ENCODE measurements at regions not wholly inside any gene's neighbourhood (a gene's known extent, or its start where the extent isn't known, plus 50 kb on each side); places are given as distances from the start of the nearest gene placed in this dataset.

DNA sequence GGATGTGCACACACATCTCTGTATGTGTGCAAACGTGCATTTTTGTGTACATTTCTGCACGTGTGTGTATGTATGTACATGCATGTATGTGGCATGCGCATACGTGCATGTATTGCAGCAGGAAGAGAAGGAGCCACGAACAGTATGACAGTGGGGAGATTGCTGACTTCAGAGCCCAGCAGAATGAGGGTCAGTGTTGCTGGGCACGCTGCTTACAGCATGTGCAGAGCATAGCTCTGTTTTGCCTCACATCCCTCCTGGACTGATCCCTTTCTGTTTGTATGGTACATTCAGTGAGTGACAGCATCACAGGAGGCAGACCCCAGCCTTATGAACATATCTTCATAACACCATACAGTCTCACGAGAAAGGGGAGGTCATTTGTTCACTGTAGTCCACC lies 934.0 kb upstream of the EEF2KMT start:
- Histone ChIP-seq H3K36me3 (ENCODE audit: control insufficient read depth, insufficient read depth, low read length) (no peaks in the 10 kb centered on the region), H3K4me1 (ENCODE audit: control insufficient read depth, insufficient read depth, low read length, poor library complexity, severe bottlenecking) (no peaks in the 10 kb centered on the region), H3K4me3 (ENCODE audit: insufficient read depth, low read depth, low read length, poor library complexity, severe bottlenecking) (no peak overlapping the region), H3K9me3 (ENCODE audit: control insufficient read depth, low read length) (no peaks in the 10 kb centered on the region), H3K27me3 (replicated peaks; ENCODE audit: control insufficient read depth, insufficient read depth, low read length, poor library complexity, severe bottlenecking) (no peaks in the 10 kb centered on the region), H3K27ac (ENCODE audit: insufficient read depth, low read length, poor library complexity, severe bottlenecking) (no peak overlapping the region)
- DNase-seq, result no peak

DNA sequence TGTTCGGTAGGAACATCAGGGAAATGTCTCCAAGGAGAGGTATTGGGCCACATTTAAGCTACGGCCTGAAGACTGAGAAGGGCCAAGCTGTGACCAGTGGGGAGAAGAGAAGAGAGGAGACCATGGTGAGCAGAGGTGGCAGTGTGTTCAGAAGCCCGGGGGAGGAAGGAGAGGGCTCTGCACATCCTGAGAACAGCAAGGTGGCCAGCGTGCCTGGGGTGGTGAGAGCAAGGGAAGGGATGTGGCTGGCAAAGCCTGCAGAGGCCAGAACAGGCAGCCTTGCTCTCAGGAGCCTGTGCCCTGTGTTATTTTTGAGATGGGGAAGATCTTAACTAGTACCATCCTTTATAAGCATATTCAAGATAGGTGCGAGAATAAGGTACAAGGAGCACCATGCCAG lies 933.5 kb upstream of the EEF2KMT start:
- H3K9me3 ChIP-seq (ENCODE audit: control insufficient read depth, low read length), result no peaks in the 10 kb centered on the region
- no peaks in the 10 kb centered on the region for H3K27me3 ChIP-seq (replicated peaks; ENCODE audit: control insufficient read depth, insufficient read depth, low read length, poor library complexity, severe bottlenecking)
- DNase-seq, result no peak
- H3K36me3 ChIP-seq (ENCODE audit: control insufficient read depth, insufficient read depth, low read length), result no peaks in the 10 kb centered on the region
- no peak overlapping the region for H3K27ac ChIP-seq (ENCODE audit: insufficient read depth, low read length, poor library complexity, severe bottlenecking)
- no peaks in the 10 kb centered on the region for H3K4me1 ChIP-seq (ENCODE audit: control insufficient read depth, insufficient read depth, low read length, poor library complexity, severe bottlenecking)
- no peak overlapping the region for H3K4me3 ChIP-seq (ENCODE audit: insufficient read depth, low read depth, low read length, poor library complexity, severe bottlenecking)

DNA sequence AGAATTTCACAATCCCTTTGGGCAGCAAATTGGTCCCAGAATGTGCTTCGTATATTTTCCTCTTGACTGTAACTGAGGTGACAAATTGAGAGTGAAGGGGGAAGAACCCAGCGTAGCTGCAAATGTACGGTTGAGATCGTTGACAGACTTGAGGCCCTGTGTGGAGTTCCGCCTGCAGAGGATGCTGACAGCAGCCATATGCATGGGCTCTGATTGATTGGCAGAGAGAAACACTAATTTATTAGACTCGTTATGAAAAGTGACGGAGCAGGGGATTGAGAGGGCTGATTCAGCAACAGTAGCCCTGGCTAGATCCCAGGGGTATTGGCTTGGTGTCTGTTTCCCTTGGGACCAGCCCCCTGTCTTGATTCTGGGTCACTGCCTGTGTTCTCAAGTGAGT lies 930.1 kb upstream of the EEF2KMT start:
- Histone ChIP-seq H3K27me3 (replicated peaks; ENCODE audit: control insufficient read depth, insufficient read depth, low read length, poor library complexity, severe bottlenecking) (no peaks in the 10 kb centered on the region), H3K9me3 (ENCODE audit: control insufficient read depth, low read length) (no peaks in the 10 kb centered on the region), H3K4me1 (ENCODE audit: control insufficient read depth, insufficient read depth, low read length, poor library complexity, severe bottlenecking) (no peaks in the 10 kb centered on the region), H3K36me3 (ENCODE audit: control insufficient read depth, insufficient read depth, low read length) (no peaks in the 10 kb centered on the region), H3K4me3 (ENCODE audit: insufficient read depth, low read depth, low read length, poor library complexity, severe bottlenecking) (no peak overlapping the region), H3K27ac (ENCODE audit: insufficient read depth, low read length, poor library complexity, severe bottlenecking) (no peak overlapping the region)
- no peak for DNase-seq

- H3K4me1 ChIP-seq (ENCODE audit: control insufficient read depth, insufficient read depth, low read length, poor library complexity, severe bottlenecking), result no peaks in the 10 kb centered on the region
- no peak overlapping the region for H3K4me3 ChIP-seq (ENCODE audit: insufficient read depth, low read depth, low read length, poor library complexity, severe bottlenecking)
- no peak for DNase-seq
- H3K9me3 ChIP-seq (ENCODE audit: control insufficient read depth, low read length), result no peaks in the 10 kb centered on the region
- H3K27ac ChIP-seq (ENCODE audit: insufficient read depth, low read length, poor library complexity, severe bottlenecking), result no peak overlapping the region
- H3K27me3 ChIP-seq (replicated peaks; ENCODE audit: control insufficient read depth, insufficient read depth, low read length, poor library complexity, severe bottlenecking), result no peaks in the 10 kb centered on the region
- no peaks in the 10 kb centered on the region for H3K36me3 ChIP-seq (ENCODE audit: control insufficient read depth, insufficient read depth, low read length)
Observed at GRCh38 chr16:6023449-6023848, 925.9 kb upstream of the EEF2KMT start.

GRCh38 chr16:6021276-6021943 lies 923.8 kb upstream of the EEF2KMT start:
- Histone ChIP-seq H3K9me3 (ENCODE audit: control insufficient read depth, low read length) (no peaks in the 10 kb centered on the region), H3K27me3 (replicated peaks; ENCODE audit: control insufficient read depth, insufficient read depth, low read length, poor library complexity, severe bottlenecking) (no peaks in the 10 kb centered on the region), H3K4me3 (ENCODE audit: insufficient read depth, low read depth, low read length, poor library complexity, severe bottlenecking) (no peak overlapping the region), H3K4me1 (ENCODE audit: control insufficient read depth, insufficient read depth, low read length, poor library complexity, severe bottlenecking) (no peaks in the 10 kb centered on the region), H3K36me3 (ENCODE audit: control insufficient read depth, insufficient read depth, low read length) (no peaks in the 10 kb centered on the region), H3K27ac (ENCODE audit: insufficient read depth, low read length, poor library complexity, severe bottlenecking) (no peak overlapping the region)
- no peak for DNase-seq

- Histone ChIP-seq H3K27me3 (replicated peaks; ENCODE audit: control insufficient read depth, insufficient read depth, low read length, poor library complexity, severe bottlenecking) (no peaks in the 10 kb centered on the region), H3K27ac (ENCODE audit: insufficient read depth, low read length, poor library complexity, severe bottlenecking) (no peak overlapping the region), H3K9me3 (ENCODE audit: control insufficient read depth, low read length) (no peaks in the 10 kb centered on the region), H3K4me1 (ENCODE audit: control insufficient read depth, insufficient read depth, low read length, poor library complexity, severe bottlenecking) (no peaks in the 10 kb centered on the region), H3K36me3 (ENCODE audit: control insufficient read depth, insufficient read depth, low read length) (no peaks in the 10 kb centered on the region), H3K4me3 (ENCODE audit: insufficient read depth, low read depth, low read length, poor library complexity, severe bottlenecking) (no peak overlapping the region)
- no peak for DNase-seq
Observed at GRCh38 chr16:6020162-6020985, 922.8 kb upstream of the EEF2KMT start.

DNA sequence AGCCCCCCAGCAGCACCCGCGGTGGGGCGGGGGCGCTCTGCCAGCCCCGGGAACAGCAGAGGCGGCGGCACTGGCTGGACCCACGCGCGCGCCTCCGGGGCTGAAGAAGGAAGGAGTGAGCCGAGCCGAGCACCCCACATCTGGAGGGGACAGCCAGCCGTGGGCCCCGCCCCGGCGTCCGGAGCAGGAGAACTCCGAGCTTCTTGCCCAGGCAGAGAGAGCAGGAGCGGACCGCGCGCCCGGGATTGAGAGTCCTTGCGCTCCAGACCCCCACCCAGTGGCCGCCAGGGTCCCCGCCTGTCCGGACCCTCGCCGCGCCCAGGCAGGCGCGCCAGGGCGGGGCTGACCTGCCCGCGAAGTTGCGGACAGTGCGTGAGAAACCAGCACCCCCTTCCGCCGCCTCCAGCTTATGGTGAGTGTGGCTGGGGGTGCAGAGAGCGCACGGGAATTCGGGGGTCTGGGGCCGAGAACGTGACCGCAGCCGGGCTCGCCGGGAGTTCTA lies 921.9 kb upstream of the EEF2KMT start:
- Histone ChIP-seq H3K27ac (ENCODE audit: insufficient read depth, low read length, poor library complexity, severe bottlenecking) (no peak overlapping the region), H3K36me3 (ENCODE audit: control insufficient read depth, insufficient read depth, low read length) (no peaks in the 10 kb centered on the region), H3K9me3 (ENCODE audit: control insufficient read depth, low read length) (no peaks in the 10 kb centered on the region), H3K4me1 (ENCODE audit: control insufficient read depth, insufficient read depth, low read length, poor library complexity, severe bottlenecking) (no peaks in the 10 kb centered on the region), H3K27me3 (replicated peaks; ENCODE audit: control insufficient read depth, insufficient read depth, low read length, poor library complexity, severe bottlenecking) (no peaks in the 10 kb centered on the region), H3K4me3 (ENCODE audit: insufficient read depth, low read depth, low read length, poor library complexity, severe bottlenecking) (no peak overlapping the region)
- no peak for DNase-seq

- DNase-seq, result no peak
- Histone ChIP-seq H3K27me3 (replicated peaks; ENCODE audit: control insufficient read depth, insufficient read depth, low read length, poor library complexity, severe bottlenecking) (no peaks in the 10 kb centered on the region), H3K4me1 (ENCODE audit: control insufficient read depth, insufficient read depth, low read length, poor library complexity, severe bottlenecking) (no peaks in the 10 kb centered on the region), H3K9me3 (ENCODE audit: control insufficient read depth, low read length) (no peaks in the 10 kb centered on the region), H3K36me3 (ENCODE audit: control insufficient read depth, insufficient read depth, low read length) (no peaks in the 10 kb centered on the region), H3K4me3 (ENCODE audit: insufficient read depth, low read depth, low read length, poor library complexity, severe bottlenecking) (no peak overlapping the region), H3K27ac (ENCODE audit: insufficient read depth, low read length, poor library complexity, severe bottlenecking) (no peak overlapping the region)
Observed at GRCh38 chr16:6018848-6019489, 921.4 kb upstream of the EEF2KMT start.

DNA sequence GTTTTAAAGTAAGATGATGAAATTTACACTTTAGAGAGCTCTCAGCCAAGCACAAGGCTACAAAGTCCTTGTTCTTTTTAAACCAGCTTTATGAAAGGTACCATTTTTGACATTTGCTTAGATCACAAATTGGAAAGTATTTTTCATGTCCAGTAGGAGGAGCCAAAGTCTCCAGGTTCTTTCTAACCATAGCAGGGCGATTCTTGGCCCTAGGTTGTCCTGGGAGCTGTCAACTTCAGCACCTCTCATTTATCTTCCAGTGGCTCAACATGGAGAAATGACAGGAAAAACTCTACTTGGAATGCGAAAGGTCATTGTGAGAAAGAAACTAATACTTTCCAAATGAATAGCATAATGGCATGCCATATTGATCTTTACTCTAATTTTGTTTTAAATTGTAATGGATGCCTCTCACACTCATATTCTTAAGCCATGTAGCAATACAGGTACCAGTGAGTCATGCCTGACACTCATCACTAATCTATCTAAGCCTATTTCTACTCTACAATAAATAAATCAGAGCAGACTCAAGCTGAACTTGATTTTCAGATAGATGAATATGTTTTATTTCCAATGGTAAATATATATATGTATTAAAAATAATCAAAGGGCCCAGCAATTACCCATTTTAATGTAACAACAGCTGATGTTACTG lies 919.1 kb upstream of the EEF2KMT start:
- H3K4me1 ChIP-seq (ENCODE audit: control insufficient read depth, insufficient read depth, low read length, poor library complexity, severe bottlenecking), result no peaks in the 10 kb centered on the region
- no peaks in the 10 kb centered on the region for H3K9me3 ChIP-seq (ENCODE audit: control insufficient read depth, low read length)
- no peak for DNase-seq
- no peaks in the 10 kb centered on the region for H3K27me3 ChIP-seq (replicated peaks; ENCODE audit: control insufficient read depth, insufficient read depth, low read length, poor library complexity, severe bottlenecking)
- no peaks in the 10 kb centered on the region for H3K36me3 ChIP-seq (ENCODE audit: control insufficient read depth, insufficient read depth, low read length)
- no peak overlapping the region for H3K27ac ChIP-seq (ENCODE audit: insufficient read depth, low read length, poor library complexity, severe bottlenecking)
- H3K4me3 ChIP-seq (ENCODE audit: insufficient read depth, low read depth, low read length, poor library complexity, severe bottlenecking), result no peak overlapping the region

Measured in effector memory CD4-positive, alpha-beta T cell (primary cell).